Temporal lobe (tissue), 1 donor: ENCODE measurements at regions not wholly inside any gene's neighbourhood (a gene's known extent, or its start where the extent isn't known, plus 50 kb on each side); places are given as distances from the start of the nearest gene placed in this dataset. TPM values are rescaled to one million over a fixed set of nuclear protein-coding genes. Genes with fewer than 3 reads are reported as not detected.

Experiments
- small RNA-seq: library from RNA; depleted of rRNA; stranded (forward); fragments of <200 nt; gene quantifications from one replicate; pipeline ENCODE3, GENCODE V24; 2014; ENCODE audit warnings: low replicate concordance

Small RNA genes lying in the stretch of these regions (small RNA-seq; reads per million reads assigned to genes)
- gene RNU6-1211P = not detected
